AG09319 (cell line): ENCODE measurements at regions not wholly inside any gene's neighbourhood (a gene's known extent, or its start where the extent isn't known, plus 50 kb on each side); places are given as distances from the start of the nearest gene placed in this dataset.

Source experiments
- DNase-seq: peaks from one replicate; pipeline ENCODE4 v3.0.0-alpha.2; 2010; ENCODE audit warnings: low read depth; ENCODE audit errors: extremely low read depth
- CTCF ChIP-seq: IDR thresholded peaks from 2 replicates; pipeline ENCODE4 v1.5.1; 2011; ENCODE audit warnings: low read depth, mild to moderate bottlenecking, inconsistent platforms, low read length, moderate library complexity

- no peak for DNase-seq
- TF ChIP-seq CTCF = no peak
These were observed 136.2 kb upstream of the RASGEF1B start for GRCh38 chr4:81607950-81608349.

- no peak for TF ChIP-seq CTCF
- DNase-seq = no peak
These were observed 135.2 kb upstream of the RASGEF1B start for GRCh38 chr4:81606801-81607501.

- no peak for TF ChIP-seq CTCF
- DNase-seq = no peak
These were observed 134.5 kb upstream of the RASGEF1B start for GRCh38 chr4:81606166-81606565.

GRCh38 chr4:81605271-81605670 lies 133.6 kb upstream of the RASGEF1B start:
- no peak for TF ChIP-seq CTCF
- DNase-seq = no peak

GRCh38 chr4:81604683-81605218 lies 133.0 kb upstream of the RASGEF1B start:
- TF ChIP-seq CTCF = no peak
- peak; percentile 20 for DNase-seq

- no peak for TF ChIP-seq CTCF
- no peak for DNase-seq
These were observed 131.1 kb upstream of the RASGEF1B start for GRCh38 chr4:81602854-81603253.

- DNase-seq = no peak
- TF ChIP-seq CTCF = no peak
These were observed 129.6 kb upstream of the RASGEF1B start for GRCh38 chr4:81601358-81601694.
